Mononuclear cell (primary cell): ENCODE measurements at regions not wholly inside any gene's neighbourhood (a gene's known extent, or its start where the extent isn't known, plus 50 kb on each side); places are given as distances from the start of the nearest gene placed in this dataset.

Experiments used
- H3K27me3 ChIP-seq: 2 replicates; pipeline ENCODE4 v1.6.0; 2011; ENCODE audit warnings: low read length, control low read depth; ENCODE audit not compliant: insufficient read depth
- H3K4me1 ChIP-seq: 2 replicates; pipeline ENCODE4 v1.5.1; 2011; ENCODE audit warnings: mild to moderate bottlenecking, low read length, control low read depth; ENCODE audit not compliant: insufficient read depth
- H3K4me3 ChIP-seq: 2 replicates; pipeline ENCODE4 v1.5.1; 2011; ENCODE audit warnings: mild to moderate bottlenecking, low read length, moderate library complexity
- H3K9me3 ChIP-seq: 2 replicates; pipeline ENCODE4 v1.5.1; 2011; ENCODE audit warnings: low read depth, mild to moderate bottlenecking, control low read depth, low read length

DNA sequence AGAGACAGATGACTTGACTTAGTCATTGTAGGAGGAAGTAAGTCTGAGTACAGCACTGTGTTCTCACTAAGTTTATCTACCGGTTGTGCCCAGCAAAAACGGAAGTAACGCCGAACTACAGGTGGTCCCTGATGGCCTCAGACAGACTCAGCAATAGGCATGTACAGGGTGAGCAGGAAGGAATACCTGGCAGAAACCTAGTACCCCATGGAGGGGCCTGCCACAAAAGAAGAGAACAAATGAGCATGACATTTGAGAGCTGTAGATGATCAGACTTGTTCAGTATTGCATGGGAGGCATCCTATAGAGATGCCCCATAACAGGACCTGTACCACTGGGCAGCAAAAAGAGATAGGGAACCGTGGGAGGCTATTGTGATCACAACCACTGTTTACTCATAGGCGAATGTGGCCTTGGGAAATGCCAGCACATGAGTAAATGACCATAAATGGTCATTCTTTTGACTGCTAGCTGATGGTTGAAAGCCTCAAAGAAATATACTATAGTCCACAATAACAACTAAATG is 106.4 kb upstream of the TAB2 start:
- no peak overlapping the region for H3K4me3 ChIP-seq
- no peaks in the 10 kb centered on the region for H3K9me3 ChIP-seq
- H3K4me1 ChIP-seq, result peaks cover 40% of the 10 kb centered on the region
- H3K27me3 ChIP-seq, result no peaks in the 10 kb centered on the region

DNA sequence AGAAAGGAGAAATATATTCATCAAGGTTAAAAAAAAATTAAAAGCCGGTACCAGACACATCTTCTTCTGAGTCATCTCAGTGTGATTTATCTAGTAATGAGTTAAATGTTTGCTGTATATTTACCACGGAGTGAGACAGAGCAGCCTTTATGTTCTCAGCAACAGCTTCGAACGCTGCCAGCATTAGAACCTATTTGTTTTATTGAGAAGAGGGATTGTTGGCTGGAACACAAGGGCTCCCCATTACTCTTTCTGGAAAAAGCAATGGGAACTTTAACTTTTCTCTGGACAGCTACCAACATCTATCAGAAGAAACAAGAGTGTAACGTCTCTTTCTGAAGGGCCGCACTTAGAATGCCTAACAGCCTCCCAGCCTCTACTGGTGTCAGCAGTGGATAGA is 105.3 kb upstream of the TAB2 start:
- Histone ChIP-seq H3K4me3 (no peak overlapping the region), H3K27me3 (no peaks in the 10 kb centered on the region), H3K4me1 (peaks cover 40% of the 10 kb centered on the region), H3K9me3 (no peaks in the 10 kb centered on the region)

DNA sequence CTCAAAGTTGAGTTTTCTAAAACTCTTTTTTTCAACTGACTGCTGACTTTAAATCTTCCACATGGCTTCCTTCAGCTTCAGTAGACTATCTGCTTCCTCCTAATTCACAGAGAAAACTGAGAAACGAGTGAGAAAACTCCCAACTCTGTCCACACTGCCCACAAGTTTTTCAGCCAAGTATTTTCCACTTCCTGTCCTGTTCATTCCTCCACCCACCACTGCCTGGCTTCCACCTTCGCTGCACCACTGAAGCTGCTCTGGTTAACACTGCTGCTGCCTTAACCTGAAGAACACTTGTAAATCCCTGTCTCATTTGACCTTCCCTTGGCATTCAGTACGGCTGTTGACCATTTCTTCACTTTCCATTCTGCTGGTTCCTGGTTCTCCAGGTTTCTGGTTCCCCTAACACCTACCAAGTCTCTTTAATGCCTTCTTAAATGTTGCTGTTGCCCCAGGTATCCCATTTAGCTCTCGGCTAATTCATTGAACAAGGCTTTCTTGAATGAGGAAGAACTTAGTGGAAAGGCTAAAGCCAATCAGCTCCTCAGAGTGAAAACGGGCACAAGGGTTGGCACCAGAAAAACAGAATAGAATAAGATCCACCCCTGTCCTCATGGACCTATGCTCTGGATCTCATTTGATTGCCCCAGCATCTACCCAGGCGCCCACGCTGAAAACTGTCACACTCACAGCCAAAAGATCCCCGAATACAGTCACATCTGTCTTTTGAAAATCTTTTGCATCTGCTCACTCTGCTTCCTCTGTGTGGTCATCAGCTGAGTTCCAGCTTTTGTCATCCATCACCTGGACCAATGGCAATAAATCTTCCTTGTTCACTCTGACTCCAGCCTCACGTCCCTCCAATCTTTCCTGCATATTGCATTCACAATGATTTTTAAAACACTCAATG is 104.4 kb upstream of the TAB2 start:
- Histone ChIP-seq H3K4me1 (peaks cover 40% of the 10 kb centered on the region), H3K4me3 (no peak overlapping the region), H3K9me3 (no peaks in the 10 kb centered on the region), H3K27me3 (no peaks in the 10 kb centered on the region)

DNA sequence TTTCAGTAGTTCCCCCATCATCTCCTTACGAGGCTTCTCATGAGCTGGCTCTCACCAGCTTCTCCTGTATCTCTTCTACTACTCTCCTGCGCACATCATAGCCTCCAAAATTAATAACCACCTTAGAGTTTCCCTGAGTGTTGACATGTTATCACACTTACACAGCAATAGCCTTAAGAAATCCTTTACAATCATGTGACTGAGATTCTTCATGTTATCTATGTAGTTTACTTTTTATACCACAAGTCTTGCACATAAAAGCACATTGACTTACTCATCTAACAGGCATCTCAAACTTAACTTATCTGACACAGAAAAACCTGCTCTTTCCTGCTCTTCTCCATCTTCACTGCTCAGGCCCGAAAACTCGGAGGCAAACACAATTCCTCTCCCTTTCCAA is 103.7 kb upstream of the TAB2 start:
- Histone ChIP-seq H3K9me3 (no peaks in the 10 kb centered on the region), H3K4me1 (peaks cover 40% of the 10 kb centered on the region), H3K4me3 (no peak overlapping the region), H3K27me3 (no peaks in the 10 kb centered on the region)

DNA sequence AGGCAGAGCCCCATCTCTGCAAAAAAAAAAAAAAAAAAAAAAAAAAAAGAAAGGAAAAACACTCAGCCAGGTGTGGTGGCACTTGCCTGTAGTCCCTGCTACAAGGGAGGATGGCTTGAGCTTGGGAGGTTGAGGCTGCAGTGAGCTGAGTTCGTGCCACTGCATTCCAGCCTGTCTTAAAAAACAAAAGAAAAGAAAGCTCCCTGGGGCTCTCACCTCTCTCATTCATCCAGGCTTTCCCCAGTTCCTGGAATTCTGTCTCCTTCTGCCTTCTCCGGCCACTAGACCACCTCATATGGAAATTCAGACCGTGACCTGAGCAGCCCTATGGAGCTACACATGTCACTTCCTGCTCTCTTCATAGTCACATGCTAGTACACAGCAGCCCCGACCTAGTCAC is 101.1 kb upstream of the TAB2 start:
- H3K4me1 ChIP-seq, result peaks cover 21% of the 10 kb centered on the region

DNA sequence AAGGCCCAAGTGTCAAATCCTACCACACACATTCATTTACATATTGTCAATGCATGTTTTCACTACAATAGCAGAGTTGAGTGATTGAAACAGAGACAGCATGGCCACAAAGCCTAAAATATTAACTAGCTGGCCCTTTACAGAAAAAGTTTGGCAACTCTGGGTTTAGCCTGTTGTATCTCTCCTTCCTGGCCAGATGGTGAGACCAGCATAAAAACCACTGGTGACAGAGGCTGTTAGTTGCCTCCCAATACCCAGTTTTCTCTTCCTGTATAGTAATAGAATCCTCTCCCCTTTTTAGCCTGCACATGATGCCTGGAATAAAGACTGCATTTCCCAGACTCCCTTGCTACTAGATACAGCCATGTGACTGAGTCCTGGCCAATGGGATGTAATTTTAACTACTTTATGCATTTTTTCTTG is 100.0 kb upstream of the TAB2 start:
- Histone ChIP-seq H3K4me3 (no peak overlapping the region), H3K4me1 (peaks cover 13% of the 10 kb centered on the region), H3K9me3 (no peaks in the 10 kb centered on the region), H3K27me3 (no peaks in the 10 kb centered on the region)

More for the DNA sequence above, 101.1 kb upstream of the TAB2 start:
- Histone ChIP-seq H3K9me3 (no peaks in the 10 kb centered on the region), H3K27me3 (no peaks in the 10 kb centered on the region), H3K4me3 (no peak overlapping the region)

DNA sequence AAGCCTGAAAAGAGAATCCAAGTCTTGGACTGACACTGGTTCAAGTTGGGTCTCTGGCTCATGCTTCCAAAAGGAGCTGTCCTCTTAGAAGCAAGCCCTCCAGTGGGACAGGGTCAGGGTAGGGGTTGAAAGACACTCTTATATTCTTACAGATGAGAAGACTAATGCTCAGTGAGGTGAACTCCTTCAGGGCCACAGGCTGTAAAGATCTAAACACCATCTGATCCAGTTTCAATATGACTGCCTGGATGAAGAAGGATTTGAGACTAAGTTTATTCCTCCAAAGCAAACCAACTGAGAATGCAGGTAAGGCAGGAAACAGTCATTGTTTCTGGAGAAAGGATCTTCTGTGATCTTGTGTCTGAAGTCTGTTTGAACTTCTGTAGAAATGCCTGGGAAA is 99.0 kb upstream of the TAB2 start:
- Histone ChIP-seq H3K9me3 (no peaks in the 10 kb centered on the region), H3K27me3 (no peaks in the 10 kb centered on the region), H3K4me1 (peaks cover 3% of the 10 kb centered on the region), H3K4me3 (no peak overlapping the region)

GRCh38 chr6:149218915-149219314 is 98.6 kb upstream of the TAB2 start:
- Histone ChIP-seq H3K27me3 (no peaks in the 10 kb centered on the region), H3K9me3 (no peaks in the 10 kb centered on the region)

GRCh38 chr6:149220882-149221773 is 96.4 kb upstream of the TAB2 start:
- no peaks in the 10 kb centered on the region for H3K27me3 ChIP-seq
- H3K4me3 ChIP-seq, result no peak overlapping the region
- H3K9me3 ChIP-seq, result no peaks in the 10 kb centered on the region
- no peaks in the 10 kb centered on the region for H3K4me1 ChIP-seq

More at GRCh38 chr6:149218915-149219314, 98.6 kb upstream of the TAB2 start:
- Histone ChIP-seq H3K4me1 (no peaks in the 10 kb centered on the region), H3K4me3 (no peak overlapping the region)

GRCh38 chr6:149221774-149222070 is 95.8 kb upstream of the TAB2 start:
- no peaks in the 10 kb centered on the region for H3K9me3 ChIP-seq
- H3K27me3 ChIP-seq, result no peaks in the 10 kb centered on the region
- H3K4me3 ChIP-seq, result no peak overlapping the region
- H3K4me1 ChIP-seq, result no peaks in the 10 kb centered on the region

- Histone ChIP-seq H3K27me3 (no peaks in the 10 kb centered on the region), H3K4me1 (no peaks in the 10 kb centered on the region), H3K4me3 (no peak overlapping the region), H3K9me3 (no peaks in the 10 kb centered on the region)
Observed at GRCh38 chr6:149223120-149223903, 94.2 kb upstream of the TAB2 start.

GRCh38 chr6:149223904-149224351 is 93.6 kb upstream of the TAB2 start:
- no peaks in the 10 kb centered on the region for H3K4me1 ChIP-seq
- H3K4me3 ChIP-seq, result no peak overlapping the region
- H3K27me3 ChIP-seq, result no peaks in the 10 kb centered on the region
- no peaks in the 10 kb centered on the region for H3K9me3 ChIP-seq

DNA sequence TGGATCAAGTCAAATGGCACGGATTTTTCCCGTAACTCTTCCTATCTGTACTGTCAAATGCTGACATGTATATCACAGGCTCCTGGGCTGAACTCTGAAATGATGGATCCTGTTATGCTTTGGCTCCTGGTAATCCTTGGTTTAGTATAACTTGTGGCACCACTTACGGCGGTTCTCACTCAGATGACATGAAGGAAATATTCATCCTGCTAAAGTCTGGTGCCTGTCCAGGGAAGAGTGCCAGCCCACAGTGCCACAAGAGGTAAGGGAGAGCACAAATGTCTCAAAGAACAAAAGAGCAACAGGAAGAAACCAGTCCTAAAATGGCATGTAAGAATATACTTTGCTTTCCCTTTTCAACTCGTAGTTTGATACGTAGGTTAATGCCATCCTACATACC is 93.1 kb upstream of the TAB2 start:
- Histone ChIP-seq H3K4me3 (no peak overlapping the region), H3K27me3 (no peaks in the 10 kb centered on the region)

DNA sequence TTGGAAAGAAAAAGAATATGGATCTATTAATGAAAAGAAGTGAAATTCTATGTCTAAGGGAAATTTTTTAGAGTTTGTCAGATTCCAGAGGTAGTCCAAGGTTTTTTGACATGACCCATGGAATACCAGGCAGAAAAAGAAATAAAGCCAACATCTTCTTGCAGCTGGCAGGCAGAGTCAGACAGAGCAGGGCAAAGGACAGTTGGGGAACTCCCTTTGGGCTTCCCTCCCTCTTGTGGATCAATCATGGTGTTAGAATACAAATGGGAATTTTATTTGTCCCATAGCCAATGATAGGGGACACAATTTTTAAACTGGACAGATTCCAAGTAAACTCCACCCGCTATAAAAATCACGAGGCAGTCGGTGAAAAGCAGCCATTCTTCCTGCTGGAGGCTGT is 92.1 kb upstream of the TAB2 start:
- Histone ChIP-seq H3K4me3 (no peak overlapping the region), H3K27me3 (no peaks in the 10 kb centered on the region), H3K4me1 (peaks cover 4% of the 10 kb centered on the region), H3K9me3 (no peaks in the 10 kb centered on the region)

More for the DNA sequence above, 93.1 kb upstream of the TAB2 start:
- Histone ChIP-seq H3K9me3 (no peaks in the 10 kb centered on the region), H3K4me1 (no peaks in the 10 kb centered on the region)
